ENCODE measurements at regions not wholly inside any gene's neighbourhood (a gene's known extent, or its start where the extent isn't known, plus 50 kb on each side); places are given as distances from the start of the nearest gene placed in this dataset.
A peak's percentile ranks its signal among the peaks of the same experiment; 100 is the strongest.

DNA sequence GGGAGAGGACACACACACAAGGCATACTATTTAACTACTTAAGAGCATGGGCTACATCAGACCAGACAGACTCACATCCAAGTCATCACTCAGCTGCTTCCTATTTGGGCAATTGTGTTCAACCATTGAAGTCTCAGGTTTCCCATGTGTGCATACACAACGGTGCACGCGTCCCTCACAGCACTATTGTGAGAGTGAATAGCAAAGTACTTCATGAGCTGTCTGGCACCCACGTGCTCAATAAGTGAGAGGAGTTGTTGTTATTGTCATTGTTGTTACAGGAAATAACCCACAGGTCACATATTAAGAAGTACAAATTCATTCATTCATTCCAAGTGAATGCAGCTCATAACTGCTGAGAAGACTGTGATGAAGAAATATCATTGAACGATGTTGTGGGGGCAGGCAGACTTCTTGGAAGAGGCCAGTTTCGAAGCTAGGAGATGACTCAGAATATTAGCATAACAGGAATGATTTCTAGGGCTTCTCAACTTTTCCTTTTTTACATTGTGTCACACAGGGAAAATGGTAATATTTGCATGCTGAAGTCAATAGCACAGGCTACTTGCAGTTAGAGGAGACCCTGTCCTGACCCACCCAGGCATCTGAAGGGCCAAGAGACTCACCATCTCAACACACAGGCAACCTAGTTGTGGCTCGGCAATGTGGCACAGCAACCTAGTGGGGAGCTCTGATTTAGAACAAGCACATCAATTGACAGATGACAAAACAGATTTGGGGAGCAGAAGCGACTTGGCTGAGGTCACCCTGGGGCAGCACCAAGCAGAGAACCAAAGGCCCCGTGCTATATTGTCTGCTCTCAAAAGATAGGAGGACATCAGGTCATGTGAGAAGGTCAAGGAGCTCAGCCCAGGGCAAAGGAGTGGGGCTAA lies 606.0 kb downstream of the BUD13 start:
- DNase-seq (ENCODE audit: low spot score): no peak

DNA sequence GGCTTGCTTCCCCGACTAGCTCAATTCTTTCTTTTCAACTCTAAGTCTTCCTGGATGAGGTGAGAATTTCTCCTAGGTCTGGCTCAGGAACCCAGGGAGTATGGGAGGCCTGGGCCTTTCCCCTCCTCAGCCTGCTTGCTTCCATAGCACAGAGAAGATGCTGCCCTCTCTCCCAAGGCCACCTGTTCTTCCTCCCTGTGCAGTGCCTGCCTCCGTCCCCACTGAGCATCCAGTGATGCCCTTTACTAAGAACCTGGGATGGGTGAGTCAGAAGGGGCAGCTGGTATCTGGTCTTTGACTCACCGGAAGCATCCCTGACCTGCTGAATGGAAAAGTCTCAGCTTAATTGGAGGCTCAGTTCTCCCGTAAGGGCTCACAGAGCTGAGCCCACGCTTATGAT lies 607.9 kb downstream of the BUD13 start:
- DNase-seq (ENCODE audit: low spot score): no peak

DNA sequence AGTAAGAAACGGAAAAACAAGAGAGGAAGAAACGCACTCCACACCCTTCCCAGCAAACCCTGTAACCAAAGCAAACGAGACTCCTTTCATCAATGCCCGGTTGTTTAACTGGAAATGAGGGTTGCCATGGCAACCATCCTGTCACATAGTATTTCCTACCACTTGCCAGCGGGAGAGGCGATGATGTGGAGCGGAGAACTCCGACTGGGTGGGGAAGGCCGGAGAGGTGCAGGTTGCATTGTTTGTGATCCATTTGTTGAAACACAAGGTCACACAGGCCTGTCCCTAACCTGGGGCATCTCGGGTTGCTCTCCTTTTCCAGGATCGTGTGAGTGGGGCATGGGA lies 609.9 kb downstream of the BUD13 start:
- peak; percentile 7 for DNase-seq (ENCODE audit: low spot score)

DNA sequence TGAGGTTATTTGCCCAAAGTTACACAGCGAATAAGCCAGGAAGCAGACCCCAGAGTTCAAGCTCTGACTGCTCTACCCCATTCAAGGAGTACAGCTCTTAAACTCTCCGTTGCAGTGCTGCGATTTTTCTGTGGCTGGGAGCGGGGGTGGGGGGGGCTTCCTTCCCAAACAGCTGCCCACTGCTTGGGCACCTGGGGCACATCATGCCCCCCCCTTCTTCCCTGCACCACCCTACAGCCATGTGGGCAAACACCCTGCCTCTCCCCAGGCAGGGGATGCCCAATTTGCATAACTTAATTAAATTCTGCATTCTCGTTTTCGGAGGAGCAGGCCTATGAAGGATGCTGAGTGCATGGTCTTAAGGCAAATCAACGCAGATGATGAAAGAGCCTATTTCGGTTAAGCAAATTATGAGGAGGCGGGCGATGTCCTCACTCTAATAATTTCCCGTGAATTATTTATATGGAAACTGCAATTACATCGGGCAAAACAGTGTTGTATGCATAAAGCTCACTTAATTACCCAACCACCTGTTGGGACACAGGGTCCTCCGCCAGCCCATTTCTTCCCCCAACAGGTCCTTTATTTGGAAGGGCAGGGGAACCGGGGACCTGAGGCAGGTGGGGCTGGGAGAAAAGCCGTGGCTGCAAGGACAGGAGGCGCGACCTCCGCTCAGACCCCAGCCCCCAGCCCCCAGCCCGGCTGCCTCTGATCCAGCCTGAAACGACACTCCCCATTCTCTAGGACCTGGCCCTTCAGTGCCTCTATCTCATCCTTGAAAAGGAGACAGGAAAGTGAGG lies 610.5 kb downstream of the BUD13 start:
- no peak for DNase-seq (ENCODE audit: low spot score)

DNA sequence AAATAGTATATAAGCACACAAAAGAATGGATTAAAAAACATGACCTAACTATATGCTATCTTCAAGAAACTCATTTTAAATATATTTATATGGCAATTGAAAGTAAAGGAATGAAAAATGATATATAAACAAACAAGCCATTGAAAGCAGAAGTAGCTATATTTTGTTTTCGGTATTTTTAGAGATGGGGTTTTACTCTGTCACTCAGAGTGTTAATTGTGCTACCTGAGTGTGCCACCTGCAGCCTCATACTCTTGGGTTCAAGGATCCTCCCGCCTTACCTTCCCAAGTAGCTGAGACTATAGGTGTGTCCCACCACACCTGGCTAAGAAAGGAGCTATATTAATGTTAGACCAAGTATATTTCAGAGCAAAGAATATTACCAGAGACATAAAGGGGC lies 624.1 kb downstream of the BUD13 start:
- no peak for DNase-seq (ENCODE audit: low spot score)

DNA sequence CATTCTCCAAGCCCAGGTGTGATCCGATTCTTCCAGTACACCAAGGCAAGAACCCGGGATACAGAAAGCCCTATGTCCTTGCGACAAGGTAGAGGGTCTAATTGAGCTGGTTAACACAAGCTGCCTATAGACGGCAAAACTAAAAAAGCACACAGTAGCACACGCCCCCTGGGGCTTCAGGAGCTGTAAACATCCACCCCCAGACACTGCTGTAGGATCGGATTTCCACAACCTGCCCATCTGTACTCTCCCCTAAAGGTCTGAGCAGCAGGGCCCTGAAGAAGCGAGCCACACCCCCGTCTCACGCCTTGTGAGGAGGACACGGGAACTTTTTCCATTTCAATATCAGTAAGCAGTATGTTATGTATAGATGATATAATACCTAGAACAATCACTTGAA lies 624.7 kb downstream of the BUD13 start:
- no peak for DNase-seq (ENCODE audit: low spot score)

DNA sequence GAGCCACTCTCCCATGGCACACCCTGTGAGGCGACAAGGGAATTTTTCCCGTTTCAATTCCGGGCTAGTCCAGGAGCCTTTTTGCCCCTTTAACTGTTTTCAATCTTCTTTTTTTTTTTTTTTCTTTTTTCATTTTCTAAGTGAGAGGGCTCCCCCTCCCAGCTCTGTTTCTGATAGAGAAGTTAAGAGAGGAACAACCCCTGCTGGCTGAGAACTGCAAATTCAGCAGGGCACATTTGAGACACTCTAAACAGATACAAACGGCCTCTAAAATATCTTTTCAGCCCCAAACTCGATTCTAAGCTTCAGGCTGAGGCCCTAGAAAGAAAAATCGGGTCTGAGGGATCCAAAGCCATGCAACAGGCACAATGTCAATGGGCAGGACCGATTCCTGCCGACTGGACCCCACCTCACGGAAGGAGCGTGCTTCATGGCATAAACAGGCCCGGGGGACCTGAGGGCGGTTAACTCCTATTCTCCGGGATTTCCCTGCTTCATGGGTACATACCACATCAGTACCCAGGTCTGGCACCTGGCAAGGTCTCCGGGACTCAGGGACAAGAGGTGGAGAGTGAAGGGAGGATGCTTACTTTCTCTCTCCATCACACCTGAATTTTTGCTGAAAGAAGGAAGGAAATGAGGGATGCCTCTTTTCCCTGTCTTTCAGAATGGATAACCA lies 627.5 kb downstream of the BUD13 start:
- DNase-seq (ENCODE audit: low spot score): no peak

DNA sequence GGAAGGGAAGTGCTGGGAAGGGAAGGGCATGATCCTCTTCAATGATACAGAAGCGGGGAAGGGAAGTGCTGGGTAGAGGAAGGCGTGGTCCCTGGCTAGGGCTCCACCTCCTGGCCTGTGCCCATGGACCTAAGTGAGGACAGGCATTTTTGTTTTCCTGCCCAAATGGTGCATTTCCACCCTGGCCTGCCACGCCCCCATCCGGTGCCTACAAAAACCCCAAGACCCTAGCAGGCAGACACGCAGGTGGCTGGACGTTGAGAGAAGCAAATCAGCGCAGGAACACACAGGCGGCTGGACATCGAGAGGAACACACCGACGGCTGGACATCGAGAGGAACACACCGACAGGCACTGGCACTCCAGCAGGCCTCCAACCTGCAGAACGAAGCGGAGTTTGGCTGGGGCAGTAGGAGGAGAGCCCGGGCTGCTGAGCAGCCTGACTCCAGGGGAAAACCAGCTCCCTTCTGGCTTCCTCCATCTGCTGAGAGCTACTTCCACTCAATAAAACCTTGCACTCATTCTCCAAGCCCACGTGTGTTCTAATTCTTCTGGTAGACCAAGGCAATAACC lies 628.3 kb downstream of the BUD13 start:
- no peak for DNase-seq (ENCODE audit: low spot score)

DNA sequence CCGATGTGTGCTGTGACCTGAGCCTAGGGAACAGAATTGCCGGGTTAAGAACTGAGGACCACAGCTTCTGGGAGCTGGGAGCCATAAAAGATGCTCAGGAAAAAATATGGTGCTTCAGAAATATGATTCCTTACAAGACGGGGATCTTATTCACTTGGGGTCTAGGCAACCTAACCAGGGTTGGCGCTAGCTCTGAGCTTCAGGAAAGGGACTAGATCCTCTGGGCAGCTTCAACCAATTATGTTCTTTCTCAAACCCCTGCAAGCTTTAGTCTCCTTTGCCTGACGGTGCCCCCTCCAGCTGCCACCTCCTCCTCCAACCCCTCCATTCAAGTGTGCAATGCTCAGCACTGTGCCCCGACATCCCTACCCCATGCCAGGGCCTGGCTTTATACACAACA lies 634.1 kb upstream of the CADM1 start:
- no peak for DNase-seq (ENCODE audit: low spot score)

DNA sequence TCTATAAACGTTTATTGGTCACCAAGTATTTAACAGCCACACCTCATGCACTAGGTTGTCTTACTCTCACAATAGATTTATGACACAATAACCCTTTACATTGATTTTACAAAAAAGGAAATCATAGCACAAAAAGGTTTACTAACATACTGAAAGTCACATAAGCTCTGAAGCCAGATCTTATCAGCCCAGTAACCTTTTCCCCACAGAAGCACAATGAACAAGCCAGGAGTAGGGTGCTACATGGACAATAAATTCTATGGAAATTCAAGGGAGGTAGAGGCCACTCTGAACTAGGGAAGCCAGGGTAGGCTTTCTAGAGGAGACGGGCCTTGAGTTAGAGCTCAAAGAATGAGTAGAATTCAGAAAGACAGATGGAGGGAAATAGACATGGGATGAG lies 633.5 kb upstream of the CADM1 start:
- DNase-seq (ENCODE audit: low spot score): no peak

DNA sequence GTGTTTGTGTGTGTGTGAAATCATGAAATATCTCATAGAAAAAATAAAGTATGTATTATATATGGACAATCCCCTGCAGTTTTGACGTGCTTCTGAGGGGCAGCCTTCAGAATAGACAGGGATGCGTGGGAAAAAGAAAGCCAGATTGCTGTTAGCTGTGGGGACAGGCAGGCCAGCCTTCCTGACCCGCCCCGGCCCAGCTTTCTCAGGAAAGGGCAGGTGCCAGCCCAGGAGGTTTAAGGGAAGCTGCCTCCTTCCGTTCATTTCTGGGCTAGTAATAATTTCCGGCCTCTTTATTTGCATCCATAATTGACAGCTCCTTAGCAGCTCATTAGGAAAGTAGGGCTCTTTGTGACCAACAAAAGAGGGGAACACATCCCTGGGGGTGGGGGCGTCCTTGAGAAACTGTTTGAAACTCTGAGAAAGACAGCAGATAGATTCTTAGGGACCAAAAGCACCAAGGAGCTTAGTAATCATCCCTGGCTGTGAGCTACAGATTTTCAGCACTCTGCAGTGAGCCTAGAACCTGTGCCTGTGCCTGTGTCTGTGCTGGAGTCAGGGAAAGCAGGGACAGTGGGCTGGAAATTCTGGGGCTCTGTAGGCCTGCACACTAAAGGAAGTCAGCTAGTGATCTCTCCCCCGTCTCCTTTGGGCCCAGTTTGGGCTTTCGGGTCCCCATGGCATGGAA lies 632.9 kb upstream of the CADM1 start:
- DNase-seq (ENCODE audit: low spot score): no peak

DNA sequence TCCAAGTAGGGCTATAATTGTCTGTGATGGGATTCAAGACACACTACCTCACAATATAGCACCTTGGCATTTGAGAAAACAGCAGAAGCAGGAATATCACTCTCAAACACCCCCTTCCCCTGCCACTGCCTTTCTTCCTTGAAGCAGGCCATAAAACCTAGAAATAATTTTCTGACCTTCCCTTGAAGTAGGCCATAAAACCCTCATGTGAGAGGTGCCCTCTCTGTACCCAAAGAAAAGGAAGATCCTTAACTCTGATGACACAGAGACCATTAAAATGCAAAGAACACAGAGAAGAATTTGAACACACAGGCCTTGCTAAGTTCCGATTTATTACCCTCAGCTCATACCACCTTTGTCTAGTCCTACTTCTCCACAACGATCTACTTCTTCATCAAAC lies 631.7 kb upstream of the CADM1 start:
- DNase-seq (ENCODE audit: low spot score): no peak

DNA sequence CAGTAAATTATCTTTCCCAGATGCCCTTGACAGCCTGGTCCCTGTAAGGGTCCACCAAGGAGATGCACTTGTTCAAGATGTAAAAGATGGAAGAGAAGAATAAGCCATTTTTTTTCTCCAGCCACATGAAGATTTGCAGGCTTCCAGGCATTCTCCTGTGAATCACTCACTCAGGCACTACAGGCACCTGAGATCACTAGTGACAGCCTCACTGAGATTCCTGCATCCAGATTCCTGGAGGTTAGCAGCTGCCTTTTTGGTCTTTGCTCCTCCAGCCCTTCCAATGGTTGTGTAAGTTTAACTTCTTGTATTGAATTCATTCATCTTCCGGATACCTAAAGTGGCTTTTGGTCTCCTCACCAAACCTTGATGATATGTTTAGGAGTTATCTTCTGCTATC lies 630.2 kb upstream of the CADM1 start:
- DNase-seq (ENCODE audit: low spot score): no peak

DNA sequence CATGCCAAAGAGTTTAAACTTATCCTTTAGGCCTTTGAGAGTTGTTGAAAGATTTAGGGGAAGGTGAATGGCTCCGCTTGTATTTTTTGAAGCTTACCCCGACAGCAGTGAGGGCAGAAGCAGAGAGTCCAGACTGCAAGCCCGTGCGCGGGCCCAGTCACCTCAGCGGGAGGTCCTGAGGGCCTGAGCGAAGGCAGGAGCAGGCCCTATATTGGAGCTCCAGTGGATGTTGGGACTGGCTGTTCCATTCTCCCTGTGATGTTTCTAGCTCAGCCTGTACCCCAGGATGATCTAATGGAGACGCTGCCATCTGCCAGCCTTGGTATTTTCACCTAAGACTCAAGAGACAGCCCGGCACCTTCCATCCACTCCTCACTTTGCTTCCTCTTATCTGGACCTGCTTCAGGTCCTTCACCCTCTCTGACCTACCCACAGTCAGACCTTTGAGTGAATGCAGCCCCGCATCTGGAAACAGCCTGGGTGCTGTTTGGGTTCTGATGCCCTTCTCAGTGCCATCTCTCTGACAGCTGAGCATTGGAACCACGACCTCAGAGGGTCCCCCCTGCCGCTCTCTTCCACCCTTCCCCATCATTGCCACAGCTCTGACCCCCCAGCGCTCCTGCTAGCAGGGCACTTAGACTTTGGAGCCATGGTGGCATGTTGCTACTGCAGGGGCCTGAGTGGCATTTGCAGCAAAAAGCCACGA lies 628.2 kb upstream of the CADM1 start:
- DNase-seq (ENCODE audit: low spot score): no peak

DNA sequence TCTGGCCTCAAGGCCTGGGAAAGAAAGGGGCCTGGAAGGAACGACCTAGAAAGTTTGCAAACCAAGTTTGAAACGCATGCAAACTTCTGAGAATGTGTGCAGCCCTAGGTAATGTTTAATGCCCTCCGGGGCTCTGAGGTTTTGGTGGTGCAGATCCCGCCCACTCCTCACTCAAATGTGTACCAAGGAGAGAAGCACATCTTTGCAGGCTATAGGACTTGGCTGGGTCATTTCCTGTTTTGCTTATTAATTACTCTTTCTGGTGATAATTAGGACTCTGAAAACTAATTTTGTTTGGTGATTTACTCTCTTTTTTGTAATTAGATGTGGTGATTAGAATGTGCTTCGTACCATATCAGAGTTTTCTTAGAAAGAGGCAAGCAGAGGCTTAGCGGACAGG lies 625.9 kb upstream of the CADM1 start:
- DNase-seq (ENCODE audit: low spot score): no peak

DNA sequence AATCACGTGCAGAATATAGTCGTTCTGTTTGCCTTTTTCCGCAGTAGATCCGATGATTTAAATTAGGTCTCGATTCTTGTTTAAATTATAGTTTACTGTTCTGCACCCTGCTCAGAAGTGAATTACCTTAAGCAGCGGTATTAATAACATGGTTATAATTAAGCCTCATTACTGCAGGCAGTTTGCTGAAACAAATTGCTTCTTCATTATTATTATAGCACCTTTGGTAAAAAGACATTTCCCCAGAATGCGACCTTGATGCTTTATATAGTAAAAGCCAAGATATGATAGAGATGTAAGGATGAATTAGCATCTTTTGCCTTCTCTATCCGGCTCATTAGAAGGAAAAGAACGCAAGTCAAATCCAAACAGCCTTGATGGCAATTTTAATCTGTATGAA lies 625.2 kb upstream of the CADM1 start:
- no peak for DNase-seq (ENCODE audit: low spot score)

DNA sequence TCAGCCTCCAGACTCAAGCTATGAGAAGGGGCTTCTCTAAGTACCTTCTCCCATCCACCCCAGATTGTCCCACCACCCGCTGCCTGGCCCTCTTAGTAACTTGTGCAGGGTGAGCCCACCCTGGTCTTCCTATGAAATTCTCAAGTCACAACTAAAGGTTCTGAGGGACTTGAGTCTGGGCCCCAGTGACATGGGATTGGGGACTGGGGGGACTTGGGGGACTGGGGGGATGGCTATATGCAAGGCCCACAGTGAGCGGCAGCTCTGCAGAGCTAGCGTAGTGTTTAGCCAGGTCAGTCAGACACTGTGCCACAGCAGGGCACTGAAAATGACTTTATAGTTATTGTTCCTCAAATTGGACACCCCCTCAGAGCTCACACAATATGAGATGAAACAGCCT lies 622.3 kb upstream of the CADM1 start:
- no peak for DNase-seq (ENCODE audit: low spot score)

DNA sequence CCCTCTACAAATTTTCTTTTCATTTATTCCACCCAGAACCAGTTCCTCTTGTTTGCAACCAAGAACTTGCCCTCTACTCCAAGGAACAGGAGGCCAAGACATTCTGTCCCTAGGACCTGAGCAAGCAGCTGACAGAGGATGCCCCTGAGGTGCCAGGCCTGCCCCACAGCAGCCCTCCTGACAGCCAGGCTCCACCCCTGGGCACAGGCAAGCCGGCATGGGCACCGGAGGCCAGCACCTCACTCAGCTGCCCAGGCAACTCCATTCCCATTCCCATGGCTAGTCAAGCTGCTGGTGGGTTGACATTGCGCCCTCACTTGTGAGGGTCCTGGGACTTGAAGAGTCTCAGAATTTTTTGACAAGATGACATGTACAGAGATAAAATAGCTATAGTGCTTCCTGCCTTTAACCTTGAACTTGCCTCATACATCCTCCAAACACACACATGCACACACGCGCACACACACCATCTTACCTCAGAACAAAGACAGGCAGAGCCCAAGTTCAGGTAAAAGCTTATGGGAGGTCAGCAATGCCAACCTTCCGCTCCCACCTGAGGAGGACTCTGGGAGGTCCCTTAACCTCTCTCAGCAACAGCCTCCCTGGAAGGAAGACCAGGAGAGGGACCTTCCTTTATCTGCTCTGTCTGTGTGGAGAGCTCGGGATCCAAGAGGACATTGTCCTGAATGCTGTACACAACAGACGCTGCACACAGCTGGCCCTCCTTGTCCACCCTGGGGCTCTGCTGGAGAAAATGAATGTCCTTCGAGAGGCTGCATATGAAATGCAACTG lies 620.9 kb upstream of the CADM1 start:
- no peak for DNase-seq (ENCODE audit: low spot score)

DNA sequence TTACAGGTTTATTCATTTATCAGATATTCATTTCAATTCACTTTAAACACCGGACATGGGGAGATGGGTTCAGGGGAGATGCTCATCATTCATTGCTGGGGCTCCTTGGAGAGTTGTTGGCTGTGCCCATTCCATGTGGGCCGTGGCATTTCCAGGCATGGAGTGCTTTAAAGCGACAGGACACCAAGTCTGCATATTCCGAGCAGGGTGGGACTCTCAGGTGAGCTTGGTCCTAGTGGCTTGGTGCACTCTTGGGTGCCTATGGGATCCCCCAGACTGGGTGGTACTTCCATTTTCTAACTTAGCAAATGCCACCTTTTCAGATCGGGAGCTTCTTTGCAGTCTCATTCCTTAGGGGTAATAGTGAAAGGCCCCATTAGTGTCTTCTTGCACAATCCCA lies 619.5 kb upstream of the CADM1 start:
- DNase-seq (ENCODE audit: low spot score): no peak

Data from HT-29 (cell line).